HG03159 (cell line): ENCODE measurements at regions not wholly inside any gene's neighbourhood (a gene's known extent, or its start where the extent isn't known, plus 50 kb on each side); places are given as distances from the start of the nearest gene placed in this dataset.

Source experiments
- ATAC-seq: cut with Tn5 transposase; IDR thresholded peaks from one replicate; pipeline ENCODE4 v1.9.1; 2021; ENCODE audit warnings: mild to moderate bottlenecking, moderate library complexity; ENCODE audit not compliant: unreplicated experiment

- no peak for ATAC-seq
These were observed 191.9 kb upstream of the LINGO1 start for GRCh38 chr15:77824361-77825251.

GRCh38 chr15:77823736-77824135 lies 191.0 kb upstream of the LINGO1 start:
- no peak for ATAC-seq

GRCh38 chr15:77822631-77823230 lies 190.0 kb upstream of the LINGO1 start:
- no peak for ATAC-seq

DNA sequence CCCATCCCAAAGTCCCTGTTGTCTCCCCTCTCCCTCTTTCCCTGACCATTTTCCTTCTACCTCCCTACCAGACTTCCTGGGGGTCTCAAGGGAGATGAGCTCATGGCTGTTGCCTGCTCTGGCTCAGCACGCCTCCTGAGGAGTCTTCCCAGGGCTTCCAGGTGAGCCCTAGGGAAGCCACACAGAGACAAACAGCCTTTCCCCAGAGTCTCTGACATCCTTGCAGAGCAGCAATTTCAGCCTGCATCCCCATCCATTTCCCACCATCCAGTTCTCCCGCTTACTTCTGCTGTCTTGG lies 189.2 kb upstream of the LINGO1 start:
- ATAC-seq = no peak

DNA sequence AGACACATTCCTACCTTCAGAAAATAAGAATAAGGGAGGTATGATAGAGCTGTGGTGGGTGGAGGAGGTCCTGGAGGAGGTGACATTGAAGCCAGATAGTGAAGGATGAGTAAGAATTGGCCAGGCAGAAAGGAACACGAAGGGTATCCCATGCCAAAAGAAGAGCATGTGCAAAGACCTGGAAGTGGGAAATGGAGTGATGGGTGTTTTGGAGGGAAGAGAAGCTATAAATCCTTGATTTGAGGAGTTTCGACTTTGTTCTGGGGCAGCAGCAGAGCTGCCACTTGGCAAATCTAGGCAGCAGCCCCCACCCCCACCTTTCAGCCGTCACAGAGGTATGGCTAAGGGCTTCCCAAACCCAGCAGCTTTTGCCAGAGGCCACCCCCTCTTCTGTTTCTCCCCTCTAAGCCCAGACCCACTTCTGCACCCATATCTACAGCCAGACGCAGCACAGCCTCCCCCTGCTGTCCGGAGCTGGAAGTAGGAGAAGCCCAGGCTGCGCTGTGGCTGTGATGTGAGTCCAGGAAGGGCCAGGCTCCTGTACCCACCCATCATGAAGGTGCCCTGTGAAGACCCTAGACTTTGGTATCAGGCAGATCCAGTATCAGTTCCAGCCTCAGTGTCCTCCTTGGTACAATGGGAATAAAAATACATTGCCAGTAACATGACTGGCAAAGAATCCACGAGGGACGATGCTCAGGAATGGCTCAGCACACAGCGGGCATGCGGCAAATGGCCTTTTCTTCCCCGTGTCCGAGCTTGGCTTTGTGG lies 188.7 kb upstream of the LINGO1 start:
- peak; percentile 56 for ATAC-seq

- no peak for ATAC-seq
These were observed 187.4 kb upstream of the LINGO1 start for GRCh38 chr15:77819851-77820728.

- no peak for ATAC-seq
These were observed 186.5 kb upstream of the LINGO1 start for GRCh38 chr15:77819048-77819850.

GRCh38 chr15:77818484-77819047 lies 185.9 kb upstream of the LINGO1 start:
- no peak for ATAC-seq

DNA sequence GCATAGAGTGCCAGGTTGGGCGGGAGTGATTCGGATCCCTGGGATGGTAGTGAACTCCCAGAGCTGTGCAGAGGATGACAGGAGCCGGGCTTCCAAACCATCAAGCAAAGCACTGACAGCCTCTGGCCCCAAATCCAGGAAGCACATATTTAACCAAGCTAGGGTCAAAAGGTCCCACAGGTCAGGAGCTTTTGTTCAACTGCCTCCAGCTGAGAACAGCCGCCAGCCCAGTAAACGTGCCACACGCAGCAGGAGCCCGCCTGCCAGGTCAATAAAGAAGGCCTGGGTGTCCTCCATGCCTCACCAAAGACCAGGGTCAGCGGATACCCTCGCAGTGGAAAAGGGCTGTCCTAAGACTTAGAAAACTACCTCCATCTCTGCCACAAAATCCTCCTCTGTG lies 184.7 kb upstream of the LINGO1 start:
- ATAC-seq = no peak

DNA sequence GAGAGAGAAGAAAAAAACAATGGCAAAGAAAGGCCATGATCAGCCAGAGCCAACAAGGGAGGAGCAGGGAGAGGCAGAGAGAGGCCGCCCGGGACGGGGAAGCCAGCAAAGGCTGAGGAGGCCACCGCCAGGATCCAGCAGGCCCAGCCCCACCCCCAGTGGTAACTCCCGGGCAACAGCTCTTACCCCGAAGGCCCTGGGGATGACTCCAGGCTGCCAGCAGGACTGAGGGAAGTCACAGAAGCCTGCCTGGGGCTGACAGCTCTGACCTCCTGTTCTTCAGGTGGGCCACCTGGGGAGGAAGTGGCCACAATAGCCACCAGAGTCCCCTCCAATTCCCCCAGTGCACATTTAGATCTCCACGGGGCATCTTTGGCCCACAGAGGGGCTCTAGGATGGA lies 184.3 kb upstream of the LINGO1 start:
- no peak for ATAC-seq

- no peak for ATAC-seq
These were observed 182.3 kb upstream of the LINGO1 start for GRCh38 chr15:77815015-77815414.

GRCh38 chr15:77812664-77813063 lies 180.0 kb upstream of the LINGO1 start:
- no peak for ATAC-seq

GRCh38 chr15:77811270-77811669 lies 178.6 kb upstream of the LINGO1 start:
- no peak for ATAC-seq

DNA sequence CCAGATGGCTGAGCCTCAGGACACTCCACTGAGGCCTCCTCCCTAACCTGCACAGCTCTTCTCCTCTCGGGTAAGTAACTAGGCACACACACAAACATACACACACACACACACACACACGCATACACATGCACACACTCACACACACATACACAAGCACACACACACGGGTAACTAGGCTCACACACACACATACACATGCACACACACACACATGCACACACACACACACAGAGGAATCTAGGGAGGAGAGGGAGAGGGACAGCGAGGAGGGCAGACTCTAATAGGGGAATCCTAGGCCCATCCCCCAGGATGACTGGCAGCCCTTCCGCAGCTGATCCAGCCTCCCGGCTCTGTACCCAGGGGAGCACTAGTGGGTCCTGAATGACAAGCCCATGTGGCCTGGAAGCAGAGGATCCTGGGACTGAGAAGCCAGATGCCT lies 177.4 kb upstream of the LINGO1 start:
- ATAC-seq = no peak

DNA sequence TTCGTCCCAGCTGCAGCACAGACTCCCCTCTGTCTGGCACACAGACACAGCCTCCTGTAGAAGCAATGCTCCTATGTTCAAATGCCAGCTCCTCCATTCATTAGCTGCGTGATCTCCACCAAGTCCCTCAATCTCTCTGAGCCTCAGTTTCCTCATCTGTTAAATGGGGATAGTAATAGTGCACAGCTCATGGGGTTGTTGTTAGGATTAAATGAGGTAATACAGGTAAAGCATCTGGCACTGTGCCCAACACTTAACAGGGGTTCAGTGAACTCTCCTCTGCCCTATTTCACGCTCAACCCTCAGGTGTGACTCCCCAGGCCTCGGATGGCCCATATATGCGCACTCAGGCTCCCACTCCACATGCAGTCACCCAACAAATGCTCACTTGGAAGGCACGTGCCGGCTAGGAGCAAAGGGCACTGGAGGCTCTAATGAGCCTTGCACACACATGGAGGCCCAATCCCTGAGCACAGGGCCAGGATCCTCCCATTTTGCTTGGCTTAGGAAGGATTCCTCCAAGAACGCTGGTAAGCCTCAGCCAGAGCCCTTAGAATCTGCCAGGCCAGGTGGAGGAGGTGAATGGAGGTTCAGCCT lies 176.0 kb upstream of the LINGO1 start:
- no peak for ATAC-seq

DNA sequence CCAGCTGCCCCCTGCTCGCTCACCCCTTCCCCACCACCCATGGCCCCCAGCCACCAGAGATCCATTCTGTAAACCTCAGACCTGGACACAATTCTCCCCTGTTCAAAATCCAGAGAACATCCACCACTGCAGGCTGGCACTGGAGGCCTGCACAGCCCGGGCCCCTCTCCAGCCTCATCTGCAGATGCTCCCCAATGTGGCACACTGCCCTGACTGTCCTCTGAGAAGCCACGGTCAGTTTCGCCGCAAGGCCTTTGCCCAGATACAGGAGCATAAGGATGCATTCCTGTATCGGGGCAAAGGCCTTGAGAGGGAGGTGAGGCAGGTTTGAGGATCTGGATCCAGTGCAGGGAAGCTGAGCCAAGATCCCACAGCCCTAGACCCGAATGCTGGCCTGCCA lies 175.4 kb upstream of the LINGO1 start:
- no peak for ATAC-seq

DNA sequence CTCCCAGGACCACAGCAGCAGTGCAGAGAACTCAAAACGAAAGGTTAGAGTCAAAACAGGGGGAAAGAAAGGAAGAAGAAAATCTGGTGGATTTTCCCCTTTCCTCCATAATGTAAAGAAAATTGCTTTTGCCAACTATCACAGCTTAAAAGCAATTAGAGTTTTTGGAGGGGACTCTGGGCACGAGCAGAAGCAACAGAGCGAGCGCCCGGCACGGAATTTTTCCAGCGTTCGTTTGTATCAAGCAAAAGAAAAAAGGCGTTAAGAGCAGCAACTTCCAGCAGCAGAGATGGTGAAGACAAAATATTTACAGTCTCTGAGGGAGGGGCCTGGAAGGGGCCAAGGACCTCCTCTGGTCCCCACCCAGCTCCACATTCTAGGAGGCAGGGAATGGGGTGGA lies 174.9 kb upstream of the LINGO1 start:
- no peak for ATAC-seq

GRCh38 chr15:77807115-77807514 lies 174.4 kb upstream of the LINGO1 start:
- ATAC-seq = no peak

DNA sequence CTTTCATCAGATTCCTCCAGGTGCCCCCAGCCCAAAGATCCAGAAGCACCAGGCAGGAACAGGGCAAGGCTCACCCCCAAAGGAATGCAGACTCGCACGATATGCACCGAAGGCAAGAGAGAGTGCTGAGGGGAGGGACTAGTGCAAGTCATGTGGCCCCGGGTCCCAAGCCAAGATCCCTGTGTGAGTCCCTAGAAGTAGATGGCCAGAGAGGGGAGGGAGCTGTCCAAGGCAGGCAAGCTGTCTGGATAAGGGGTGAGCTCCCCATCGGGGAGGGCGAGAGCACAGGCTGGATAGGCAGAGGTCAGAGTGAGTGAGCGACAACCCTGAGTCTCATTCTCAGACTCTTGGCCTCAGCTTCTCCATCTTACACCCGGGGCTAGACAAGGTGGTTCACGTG lies 171.5 kb upstream of the LINGO1 start:
- ATAC-seq = no peak
